ENCODE measurements at regions not wholly inside any gene's neighbourhood (a gene's known extent, or its start where the extent isn't known, plus 50 kb on each side); places are given as distances from the start of the nearest gene placed in this dataset.
"Not testable (repeated sequence)": the region's sequence is repeated elsewhere in the genome, so short reads cannot be mapped to it uniquely, and the experiment has no call there.

DNA sequence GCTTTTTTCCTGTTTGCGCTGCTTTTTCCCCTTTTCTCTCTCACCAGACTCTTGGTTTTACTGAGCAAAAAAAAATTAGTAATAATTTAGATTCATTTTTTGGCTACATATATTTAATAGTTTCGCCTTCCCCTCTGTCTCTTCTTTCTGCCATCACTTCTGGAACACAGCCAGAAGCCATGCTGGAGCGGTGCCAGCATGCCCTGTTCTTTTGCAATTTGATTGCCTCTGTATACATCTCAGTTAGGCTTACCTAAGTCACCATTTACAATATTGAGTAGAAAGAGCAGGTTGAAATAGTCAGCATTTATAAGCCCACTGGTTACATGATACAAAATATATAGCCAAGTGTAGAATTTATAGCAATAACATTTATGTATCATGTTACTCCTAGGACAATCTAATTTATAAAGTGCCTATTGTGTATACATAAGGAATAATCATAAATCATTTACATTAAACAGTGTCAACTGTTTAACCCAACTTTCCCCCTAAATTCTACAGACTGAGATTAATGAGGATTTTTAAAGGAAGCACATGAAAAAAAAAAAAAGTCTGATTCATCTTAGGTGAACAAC is 413.8 kb upstream of the SOX5 start:
- no peak for DNase-seq (ENCODE audit: low read depth in 2 of 2)

DNA sequence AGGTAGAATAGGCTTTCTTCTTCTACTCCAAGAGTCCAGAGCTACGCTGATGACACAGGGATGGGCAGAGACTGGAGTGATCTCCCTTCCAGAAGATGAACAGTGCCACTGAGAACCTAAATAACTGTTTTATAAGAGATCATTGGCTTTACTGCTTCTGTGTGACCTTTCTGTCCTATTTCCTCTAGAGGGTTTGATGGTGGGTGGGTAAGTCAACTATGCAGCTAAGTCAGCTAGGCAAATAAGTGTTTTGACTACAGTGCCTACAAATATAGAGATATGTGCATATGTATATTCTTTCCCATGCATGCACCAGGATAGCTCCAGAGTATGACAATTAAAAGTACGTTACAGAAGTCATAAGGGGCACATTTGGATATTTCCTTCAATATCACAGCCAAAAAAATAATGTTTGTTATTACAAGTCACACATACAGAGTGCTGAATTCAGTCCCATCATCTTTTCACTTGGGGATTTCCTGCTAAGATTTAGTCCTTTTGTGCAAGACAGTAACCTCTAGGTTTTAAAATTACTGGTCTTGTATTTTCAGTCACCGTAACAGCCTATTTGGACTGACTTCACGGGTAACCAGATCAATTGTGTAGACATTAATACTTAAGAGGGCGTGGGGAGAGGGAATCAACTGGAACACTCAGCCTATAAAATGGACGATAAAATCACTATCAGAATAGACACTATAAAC is 412.6 kb upstream of the SOX5 start:
- no peak for DNase-seq (ENCODE audit: low read depth in 2 of 2)

DNA sequence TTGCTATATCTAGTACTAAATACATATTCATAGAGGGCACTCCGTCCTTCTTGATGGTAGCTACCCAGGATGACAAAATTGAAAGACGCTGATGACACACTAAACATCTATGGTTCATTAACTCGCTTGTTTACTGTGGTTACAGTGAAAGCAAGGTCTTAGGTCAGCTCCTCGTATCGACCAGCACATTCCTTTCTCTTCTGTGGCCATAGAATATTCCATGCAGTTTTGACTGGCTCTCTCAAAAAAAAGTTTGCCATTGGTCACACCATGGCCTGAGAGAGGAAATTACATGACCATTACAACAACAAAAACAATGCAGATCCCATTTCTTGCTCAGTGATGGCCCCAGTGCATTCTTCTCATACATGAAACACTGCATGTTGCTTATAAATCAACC is 411.4 kb upstream of the SOX5 start:
- no peak for DNase-seq (ENCODE audit: low read depth in 2 of 2)

DNA sequence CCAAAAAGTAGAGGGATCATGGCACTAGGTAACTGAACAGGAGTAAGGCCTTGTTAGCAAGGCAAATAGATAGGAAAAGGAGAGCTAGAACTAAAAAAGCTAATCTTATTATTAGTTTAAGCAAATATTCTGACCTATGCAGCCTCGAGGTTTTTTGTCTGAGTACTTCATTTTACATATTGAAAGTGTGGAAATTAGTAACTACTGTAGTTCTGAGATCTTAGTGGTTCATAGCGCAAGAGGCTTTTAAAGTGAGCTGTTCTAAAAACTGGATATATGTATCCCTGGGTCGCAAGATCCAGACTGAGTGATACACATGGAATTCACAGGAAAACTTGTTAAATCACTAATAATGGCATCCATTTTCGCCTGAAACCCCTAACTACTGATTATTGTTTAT is 411.0 kb upstream of the SOX5 start:
- DNase-seq (ENCODE audit: low read depth in 2 of 2): no peak

DNA sequence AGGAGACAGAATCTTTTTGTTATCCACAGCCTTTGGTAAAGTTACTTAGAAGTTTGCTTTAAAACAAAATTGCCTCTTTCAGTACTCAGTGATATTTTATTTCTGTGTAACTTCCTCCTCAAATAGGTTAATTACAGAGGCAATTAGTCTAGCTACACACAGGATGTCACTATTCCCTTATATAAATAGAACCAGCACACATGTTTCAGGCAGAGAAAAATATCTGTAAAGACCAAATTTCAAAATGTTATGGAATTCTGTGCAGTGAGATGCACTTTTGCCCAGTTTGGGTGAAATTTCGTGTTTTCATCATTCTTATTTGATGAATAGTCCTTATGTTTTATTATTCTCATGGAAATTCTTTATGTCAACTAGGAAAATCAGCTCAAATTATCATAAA is 410.6 kb upstream of the SOX5 start:
- no peak for DNase-seq (ENCODE audit: low read depth in 2 of 2)

DNA sequence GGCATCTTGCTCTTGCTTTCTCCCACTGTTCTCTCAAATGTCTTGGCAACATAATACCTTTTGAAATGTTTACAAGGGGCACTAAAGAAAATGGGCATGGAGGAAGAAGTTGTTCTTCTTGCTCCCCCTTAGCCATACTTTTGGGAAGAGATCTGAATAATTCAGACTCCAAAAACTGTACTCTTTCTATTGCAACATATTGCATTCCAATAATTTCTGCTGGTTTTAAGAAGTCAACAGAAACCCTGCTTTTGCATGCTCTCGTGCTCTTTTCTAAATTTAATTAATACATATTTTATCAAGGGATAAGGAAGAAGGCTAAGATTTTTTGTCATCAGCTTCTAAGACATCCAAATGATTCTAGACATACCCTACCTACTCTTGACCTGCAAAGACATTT is 409.9 kb upstream of the SOX5 start:
- DNase-seq (ENCODE audit: low read depth in 2 of 2): no peak

DNA sequence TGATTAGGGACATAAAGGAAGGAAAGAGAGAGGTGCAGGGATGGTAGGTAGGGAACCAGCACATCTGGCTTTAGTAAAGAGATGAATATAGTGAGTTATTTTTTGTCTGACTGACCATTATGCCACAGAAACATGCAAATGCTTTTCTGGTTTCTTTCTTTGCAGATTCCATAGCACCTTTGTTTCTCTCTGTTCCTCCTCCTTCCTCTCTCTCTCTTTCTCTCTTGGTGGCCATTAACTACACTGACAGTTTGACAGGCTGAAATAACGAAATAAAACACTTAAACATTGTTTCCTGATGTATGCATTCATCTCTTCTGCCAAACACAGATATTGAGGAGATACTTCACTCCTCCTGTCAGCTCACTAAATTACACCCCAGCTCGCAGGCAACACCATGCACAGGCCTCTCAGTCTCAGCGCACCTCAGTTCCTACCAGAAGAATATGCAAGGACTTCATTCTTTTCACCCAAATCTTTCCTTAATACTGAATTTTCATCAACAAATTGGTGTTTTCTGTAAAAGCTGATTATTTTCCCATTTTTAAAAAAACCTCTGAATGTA is 406.9 kb upstream of the SOX5 start:
- DNase-seq (ENCODE audit: low read depth in 2 of 2): no peak

DNA sequence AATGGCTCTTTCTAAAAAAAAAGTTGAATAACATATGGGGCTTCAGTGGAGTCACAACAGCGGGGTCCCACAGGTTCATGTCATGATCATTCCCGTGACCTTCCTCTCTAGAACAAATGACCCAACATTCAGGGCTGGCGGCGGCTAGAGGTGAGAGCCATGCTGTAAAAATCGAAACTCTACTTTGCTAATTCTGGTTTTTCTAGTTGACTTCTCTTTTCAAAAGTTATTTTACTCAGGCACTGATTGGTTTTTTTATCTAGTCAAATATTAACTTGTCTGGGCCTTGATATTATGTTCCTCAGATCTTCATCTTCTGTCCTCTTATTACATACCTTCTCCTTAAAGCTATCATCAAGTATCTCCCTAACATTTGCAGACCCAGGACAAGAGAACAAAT is 402.9 kb upstream of the SOX5 start:
- DNase-seq (ENCODE audit: low read depth in 2 of 2): no peak

DNA sequence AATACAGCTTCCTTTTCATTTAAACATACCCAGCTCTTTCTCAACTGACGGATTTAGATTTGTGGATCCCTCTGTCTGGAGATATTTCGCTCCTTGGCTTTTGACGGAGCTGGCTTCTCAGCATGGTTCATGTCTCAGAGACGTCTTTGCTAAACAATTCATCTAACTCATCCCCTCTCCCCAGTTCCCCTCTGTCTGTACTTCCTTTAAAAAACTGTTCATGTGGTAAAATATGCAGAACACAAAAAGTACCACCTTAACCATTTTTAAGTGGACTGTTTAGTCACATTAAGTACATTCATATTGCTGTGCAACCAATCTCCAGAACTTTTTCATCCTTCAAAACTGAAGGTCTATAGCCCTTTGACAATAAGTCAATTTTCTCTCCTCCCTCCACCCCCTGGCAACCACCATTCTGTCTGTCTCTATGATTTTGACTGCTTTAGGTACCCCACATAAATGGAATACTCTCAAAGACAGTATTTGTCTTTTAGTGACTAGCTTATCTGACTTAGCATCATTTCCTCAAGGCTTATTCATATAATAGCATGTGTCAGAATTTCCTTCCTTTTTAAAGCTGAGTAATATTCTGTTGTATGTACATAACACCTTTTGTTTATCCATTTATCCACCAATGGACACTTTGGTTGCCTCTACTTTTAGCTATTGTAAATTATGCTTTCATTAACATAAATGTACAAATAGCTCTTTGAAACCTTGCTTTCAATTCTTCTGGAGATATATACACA is 399.8 kb upstream of the SOX5 start:
- DNase-seq (ENCODE audit: low read depth in 2 of 2): no peak

DNA sequence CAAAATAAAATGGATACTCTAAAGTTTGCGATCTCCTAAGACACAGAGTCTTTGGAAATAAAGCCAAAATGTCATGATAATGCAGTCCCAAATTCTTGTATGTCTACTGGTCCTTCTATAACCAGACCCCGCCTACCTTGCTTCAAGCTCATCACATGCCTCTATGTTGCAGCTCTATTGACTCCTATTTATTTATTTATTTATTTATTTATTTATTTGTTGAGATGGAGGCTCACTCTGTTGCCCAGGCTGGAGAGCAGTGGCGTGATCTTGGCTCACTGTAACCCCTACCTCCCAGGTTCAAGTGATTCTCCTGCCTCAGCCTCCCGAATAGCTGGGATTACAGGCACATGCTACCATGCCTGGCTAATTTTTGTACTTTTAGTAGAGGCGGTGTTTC is 398.7 kb upstream of the SOX5 start:
- DNase-seq (ENCODE audit: low read depth in 2 of 2): not testable (repeated sequence)

DNA sequence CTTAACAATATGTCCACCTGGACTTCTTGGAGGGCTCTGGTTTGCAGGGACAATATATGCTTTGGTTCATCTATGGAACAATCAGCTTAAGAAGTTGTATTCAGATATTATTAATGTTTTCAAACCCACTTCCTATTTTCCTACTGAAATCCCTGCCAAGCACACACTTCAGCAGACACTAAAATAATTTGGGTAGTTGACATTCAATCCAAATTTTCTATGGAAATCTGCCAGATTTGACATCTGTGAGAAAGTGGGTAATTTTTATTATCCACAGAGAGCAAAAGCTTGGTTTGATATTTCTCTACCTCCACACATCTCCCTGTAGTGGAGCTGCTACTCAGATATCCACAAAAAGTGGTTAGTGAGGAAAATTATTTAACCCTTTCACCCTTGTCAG is 378.8 kb upstream of the SOX5 start:
- no peak for DNase-seq (ENCODE audit: low read depth in 2 of 2)

DNA sequence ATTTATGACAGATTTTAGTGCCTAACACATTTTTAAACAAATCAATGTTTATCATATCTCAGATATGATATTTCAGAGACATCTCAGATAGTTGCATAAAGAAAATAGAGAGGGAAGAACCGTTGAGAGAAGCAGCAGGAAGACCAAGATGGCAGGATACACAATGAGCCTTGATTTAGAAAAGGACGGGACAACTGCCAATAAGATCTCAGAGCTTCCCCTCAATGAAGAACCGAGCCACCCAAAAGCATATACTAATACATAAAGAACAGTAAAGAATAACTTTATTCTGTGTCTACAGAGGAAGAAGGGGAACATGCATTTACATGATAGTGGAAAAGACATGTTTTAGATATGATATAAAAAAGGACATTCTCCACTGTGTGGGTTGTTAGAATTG is 375.9 kb upstream of the SOX5 start:
- DNase-seq (ENCODE audit: low read depth in 2 of 2): no peak

DNA sequence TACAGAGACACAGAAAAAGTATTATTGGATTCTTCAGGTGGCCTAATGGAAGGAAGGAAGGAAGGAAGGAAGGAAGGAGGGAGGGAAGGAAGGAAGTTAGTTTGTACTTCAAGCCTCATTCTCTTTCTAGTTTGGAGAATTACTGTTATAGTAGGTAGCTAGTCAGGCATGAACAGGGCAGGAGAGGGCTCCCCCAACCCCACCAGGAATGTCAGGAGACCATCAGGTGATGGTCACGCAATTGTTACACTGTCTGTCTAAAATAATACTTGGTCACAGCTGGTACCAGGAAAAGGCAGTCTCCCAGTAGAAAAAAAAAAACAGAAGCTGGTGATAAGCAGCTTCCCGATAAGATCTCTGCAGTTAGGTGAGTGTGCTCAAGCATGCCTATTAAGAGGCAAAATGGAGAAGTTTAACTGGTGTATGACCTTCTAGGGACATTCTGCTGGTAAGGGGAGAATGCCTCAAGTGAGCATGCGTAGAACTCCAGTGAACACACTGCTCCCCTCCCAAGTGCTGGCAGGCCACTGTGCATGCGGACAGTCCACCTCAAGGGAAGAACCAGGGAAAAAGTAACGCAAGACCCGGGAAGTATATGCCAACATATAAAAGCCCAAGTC is 358.4 kb upstream of the SOX5 start:
- DNase-seq (ENCODE audit: low read depth in 2 of 2): no peak

DNA sequence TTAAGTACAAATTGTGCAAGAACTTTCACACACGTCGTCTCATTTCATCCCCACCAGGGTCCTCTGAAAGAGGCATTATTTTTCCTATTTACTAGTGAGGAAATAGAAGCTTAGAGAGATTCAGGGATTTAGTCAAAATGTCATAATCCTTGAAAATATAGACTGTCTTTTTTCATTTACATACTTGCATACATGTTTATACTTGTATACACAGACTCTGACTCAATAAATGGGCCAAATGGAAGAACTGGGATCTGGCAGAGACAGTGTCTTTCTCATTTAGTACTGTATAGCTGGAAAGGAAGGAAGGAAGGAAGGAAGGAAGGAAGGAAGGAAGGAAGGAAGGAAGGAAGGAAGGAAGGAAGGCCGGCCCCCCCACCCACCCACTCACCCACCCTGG is 357.7 kb upstream of the SOX5 start:
- DNase-seq (ENCODE audit: low read depth in 2 of 2): no peak

DNA sequence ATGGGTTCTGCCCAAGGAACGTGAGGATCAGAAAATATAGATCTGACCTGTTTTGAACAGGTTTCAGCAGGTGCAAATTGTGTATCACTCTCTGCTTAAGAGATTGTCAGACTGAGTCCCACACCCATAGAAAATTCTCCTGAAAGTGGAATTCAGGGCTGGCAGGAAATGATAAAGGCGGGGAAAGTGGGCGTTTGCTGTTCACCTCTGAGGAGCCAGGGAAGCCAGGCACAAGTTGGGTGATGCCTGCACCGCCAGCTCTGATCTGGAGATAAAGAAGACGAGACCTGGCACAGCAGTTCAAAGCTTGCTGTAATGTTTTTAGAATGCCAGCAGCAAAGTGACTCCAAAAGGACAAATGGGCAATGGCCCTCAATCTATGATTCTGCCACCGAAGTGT is 356.5 kb upstream of the SOX5 start:
- no peak for DNase-seq (ENCODE audit: low read depth in 2 of 2)

DNA sequence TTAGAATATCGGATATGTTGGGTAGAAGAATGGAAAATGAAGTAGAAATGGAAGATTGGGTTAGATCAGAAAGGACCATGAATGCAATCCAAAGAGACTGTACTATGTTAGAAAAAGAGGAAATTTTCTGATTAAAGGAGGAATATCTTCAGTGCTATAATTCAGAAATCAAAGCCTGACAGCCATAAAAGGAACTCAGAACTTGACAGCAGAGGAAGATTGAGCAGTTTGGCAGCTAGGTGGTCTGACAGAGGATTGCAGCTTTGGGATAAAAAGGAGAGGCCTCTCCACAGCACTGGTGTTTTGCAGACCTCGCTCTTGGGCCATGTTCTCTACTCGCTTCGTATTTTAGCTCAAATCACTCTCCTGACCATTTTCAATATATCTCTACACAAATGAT is 354.8 kb upstream of the SOX5 start:
- no peak for DNase-seq (ENCODE audit: low read depth in 2 of 2)

DNA sequence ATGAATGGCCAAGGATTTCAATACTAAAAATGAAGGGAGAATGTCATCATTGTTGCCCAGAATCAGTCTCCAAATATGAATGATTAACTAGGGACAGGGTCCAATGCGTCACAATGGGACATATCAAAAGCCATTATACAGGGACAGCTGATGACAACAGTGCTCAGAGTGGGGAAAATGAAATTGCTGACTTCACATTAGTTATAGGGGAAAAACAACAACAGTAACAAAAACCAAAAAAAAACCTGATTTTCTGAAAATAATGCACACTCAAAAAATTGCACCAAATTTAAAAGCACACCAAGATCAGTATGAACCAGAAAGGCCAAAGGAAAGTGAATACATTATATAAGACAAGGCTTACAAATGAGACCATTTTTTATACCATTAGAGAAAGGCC is 353.2 kb upstream of the SOX5 start:
- no peak for DNase-seq (ENCODE audit: low read depth in 2 of 2)

DNA sequence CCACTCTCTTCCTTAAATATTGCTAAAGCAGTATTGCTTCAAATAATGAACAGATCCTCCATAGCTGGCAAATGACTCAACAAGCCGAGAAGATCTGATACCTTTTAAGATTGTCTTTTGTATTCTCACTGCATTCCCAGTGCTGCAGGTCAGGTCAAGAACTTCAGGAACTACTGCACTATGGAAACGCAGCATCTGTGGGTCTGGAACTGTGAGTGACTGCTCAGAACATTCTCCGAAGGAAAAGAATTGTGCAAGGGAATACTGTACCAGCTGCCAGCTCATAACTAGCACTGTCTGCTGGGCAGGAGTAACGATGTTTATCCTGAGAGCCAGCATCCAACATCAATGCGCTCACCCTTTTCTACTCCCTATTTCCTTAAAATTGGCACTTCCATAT is 348.0 kb upstream of the SOX5 start:
- DNase-seq (ENCODE audit: low read depth in 2 of 2): no peak

DNA sequence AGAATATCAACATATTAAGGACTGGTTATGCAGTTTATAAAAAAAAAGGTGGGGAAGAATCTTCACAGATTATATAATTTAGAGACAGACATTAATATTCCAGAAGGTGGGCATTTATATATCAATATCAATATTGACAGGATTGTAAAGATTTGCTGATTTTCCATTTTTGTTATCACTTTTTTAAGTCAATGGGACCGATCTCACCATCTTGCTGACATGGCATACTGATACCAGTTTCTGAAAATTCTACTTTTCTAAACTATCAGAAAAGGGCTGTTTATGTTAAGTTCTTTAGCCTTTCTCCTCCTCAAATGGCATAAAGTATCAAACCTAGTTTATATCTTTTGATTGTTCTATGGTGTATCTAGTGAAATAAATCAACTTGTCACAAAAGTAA is 344.1 kb upstream of the SOX5 start:
- no peak for DNase-seq (ENCODE audit: low read depth in 2 of 2)

DNA sequence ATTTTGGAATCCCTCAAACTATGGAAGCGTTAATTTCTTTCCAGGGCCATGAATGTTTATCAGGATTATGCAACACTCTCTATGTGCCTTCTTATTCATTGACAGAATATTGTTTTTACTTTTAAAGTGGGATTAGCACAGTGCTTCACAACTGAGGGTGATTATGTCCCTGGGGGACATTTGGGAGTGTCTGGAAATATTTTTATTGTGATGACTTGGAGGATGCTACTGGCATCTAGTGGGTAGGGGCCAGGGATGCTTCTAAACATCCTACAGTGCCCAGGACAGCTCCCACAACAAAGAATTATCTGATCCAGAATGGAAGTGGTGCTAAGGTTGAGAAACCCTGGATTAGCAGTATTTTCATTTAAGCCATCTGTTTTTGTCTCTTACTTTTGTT is 338.5 kb upstream of the SOX5 start:
- DNase-seq (ENCODE audit: low read depth in 2 of 2): no peak

DNA sequence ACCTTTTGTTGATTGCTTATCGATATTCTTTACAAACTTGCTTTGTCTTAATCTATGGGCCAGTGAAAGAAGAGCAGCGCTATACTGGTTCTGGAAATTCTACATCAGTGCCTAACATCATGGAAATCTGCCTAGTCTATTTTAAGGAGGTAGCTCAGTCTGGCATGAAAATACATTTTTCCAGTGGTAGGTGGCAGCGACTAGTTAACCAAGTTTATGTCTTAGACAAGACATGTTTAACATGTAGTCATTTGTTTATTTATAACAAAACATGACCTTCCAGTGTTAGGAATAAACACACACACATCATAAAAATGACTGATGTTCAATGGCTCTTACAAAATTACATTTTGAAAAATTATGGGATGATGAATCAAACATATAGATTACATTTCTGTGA is 336.0 kb upstream of the SOX5 start:
- DNase-seq (ENCODE audit: low read depth in 2 of 2): no peak

DNA sequence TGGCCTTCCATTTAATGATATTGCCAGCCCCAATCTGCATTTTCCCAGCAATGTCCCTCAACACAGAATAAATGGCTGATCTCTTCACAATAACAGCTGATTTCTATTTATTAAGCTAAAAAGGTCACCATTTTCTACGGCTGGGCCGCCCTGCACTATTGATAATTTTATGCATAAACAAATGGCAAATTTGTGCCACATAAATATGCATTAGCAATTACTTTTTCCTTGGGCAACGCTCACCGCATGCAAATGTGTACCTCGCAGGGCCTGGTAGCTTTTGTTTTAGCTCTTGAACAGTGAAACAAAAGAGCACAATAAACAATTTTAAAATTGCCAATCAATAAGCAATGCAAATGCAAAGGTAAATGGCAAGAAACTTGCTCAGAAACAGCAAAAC is 331.9 kb upstream of the SOX5 start:
- DNase-seq (ENCODE audit: low read depth in 2 of 2): no peak
